Endothelial cell of umbilical vein (primary cell): ENCODE measurements at regions not wholly inside any gene's neighbourhood (a gene's known extent, or its start where the extent isn't known, plus 50 kb on each side); places are given as distances from the start of the nearest gene placed in this dataset.

Experiments used
- EZH2 ChIP-seq: IDR thresholded peaks from 2 replicates; pipeline ENCODE4 v1.6.1; 2012; ENCODE audit warnings: borderline replicate concordance, low read depth, mild to moderate bottlenecking, moderate library complexity, low read length, inconsistent platforms; ENCODE audit not compliant: severe bottlenecking
- FOS ChIP-seq: IDR thresholded peaks from 2 replicates; pipeline ENCODE4 v1.6.1; 2011; ENCODE audit warnings: mild to moderate bottlenecking, low read length, moderate library complexity, borderline replicate concordance; ENCODE audit not compliant: insufficient read depth
- POLR2A ChIP-seq: IDR thresholded peaks from 2 replicates; pipeline ENCODE4 v1.6.1; 2012; ENCODE audit warnings: low read depth, mild to moderate bottlenecking, control low read depth, low read length
- POLR2AphosphoS5 ChIP-seq: IDR thresholded peaks from 2 replicates; pipeline ENCODE4 v1.6.1; 2012; ENCODE audit warnings: low read depth, mild to moderate bottlenecking, control low read depth, low read length, moderate library complexity; ENCODE audit not compliant: insufficient read depth
- TF ChIP-seq, protein P1 (sequence below), 2 donors: IDR thresholded peaks; 1 replicate in 1 of 2; 2 replicates in 1 of 2; pipeline ENCODE4 v1.5.1; 2011; ENCODE audit warnings: low read length in 2 of 2, mild to moderate bottlenecking in 2 of 2, moderate library complexity in 2 of 2, control low read depth in 1 of 2, inconsistent platforms in 1 of 2, low read depth in 1 of 2; ENCODE audit not compliant: insufficient read depth in 1 of 2; ENCODE audit errors: extremely low read depth in 1 of 2

DNA sequence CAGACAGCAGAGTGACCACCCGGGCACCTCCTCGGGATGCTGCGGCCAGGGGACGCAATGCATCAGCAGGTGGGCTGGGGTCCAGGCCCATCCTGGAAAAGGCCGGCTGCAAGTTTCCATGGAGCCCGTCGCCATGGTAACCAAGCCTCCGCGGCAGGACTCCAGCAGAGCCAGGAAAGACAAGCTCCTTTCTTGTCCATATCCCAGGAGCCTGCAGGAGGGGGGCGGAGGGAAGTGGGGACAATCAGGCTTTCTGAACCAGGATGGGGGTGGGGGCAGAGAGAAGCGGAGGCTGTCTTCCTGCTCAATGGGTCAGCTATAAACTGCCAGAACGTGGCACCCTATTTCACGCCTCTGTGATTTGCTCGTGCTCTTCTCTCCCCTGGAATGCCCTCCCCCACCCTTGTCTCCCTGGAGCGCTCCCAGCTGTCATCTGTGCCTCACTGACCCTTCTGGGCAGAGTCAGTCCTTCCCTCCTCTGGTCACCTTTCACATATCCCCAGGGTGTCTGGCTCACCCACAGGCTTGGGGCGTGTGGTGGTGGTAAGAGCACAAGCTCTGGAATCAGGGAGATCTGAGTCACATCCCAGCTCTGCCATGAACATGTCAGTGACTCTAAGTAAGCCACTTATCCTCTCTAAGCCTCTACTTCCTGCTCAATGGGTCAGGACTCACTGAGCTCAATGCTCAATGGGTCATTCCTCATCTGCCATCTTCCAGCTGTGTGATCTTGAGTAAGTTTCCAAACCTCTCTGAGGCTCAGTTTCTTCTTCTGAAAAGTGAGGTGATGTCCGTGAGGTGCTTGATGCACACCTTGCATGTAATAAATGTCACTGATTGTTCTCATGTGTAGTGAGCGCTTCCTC, 58.9 kb upstream of the LAPTM5 start:
- TF ChIP-seq, protein P1, sequence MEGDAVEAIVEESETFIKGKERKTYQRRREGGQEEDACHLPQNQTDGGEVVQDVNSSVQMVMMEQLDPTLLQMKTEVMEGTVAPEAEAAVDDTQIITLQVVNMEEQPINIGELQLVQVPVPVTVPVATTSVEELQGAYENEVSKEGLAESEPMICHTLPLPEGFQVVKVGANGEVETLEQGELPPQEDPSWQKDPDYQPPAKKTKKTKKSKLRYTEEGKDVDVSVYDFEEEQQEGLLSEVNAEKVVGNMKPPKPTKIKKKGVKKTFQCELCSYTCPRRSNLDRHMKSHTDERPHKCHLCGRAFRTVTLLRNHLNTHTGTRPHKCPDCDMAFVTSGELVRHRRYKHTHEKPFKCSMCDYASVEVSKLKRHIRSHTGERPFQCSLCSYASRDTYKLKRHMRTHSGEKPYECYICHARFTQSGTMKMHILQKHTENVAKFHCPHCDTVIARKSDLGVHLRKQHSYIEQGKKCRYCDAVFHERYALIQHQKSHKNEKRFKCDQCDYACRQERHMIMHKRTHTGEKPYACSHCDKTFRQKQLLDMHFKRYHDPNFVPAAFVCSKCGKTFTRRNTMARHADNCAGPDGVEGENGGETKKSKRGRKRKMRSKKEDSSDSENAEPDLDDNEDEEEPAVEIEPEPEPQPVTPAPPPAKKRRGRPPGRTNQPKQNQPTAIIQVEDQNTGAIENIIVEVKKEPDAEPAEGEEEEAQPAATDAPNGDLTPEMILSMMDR (IDR thresholded peaks at IDR 0.05; ENCODE audit: extremely low read depth in 1 of 2, insufficient read depth in 1 of 2, low read depth in 1 of 2, low read length in 2 of 2), result no peak
- no peak for TF ChIP-seq POLR2A
- TF ChIP-seq FOS, result no peak
- no peak for TF ChIP-seq EZH2
- TF ChIP-seq POLR2AphosphoS5, result no peak
